Ishikawa (cell line): ENCODE measurements at regions not wholly inside any gene's neighbourhood (a gene's known extent, or its start where the extent isn't known, plus 50 kb on each side); places are given as distances from the start of the nearest gene placed in this dataset.

Source experiments
- CEBPB ChIP-seq: IDR thresholded peaks from 2 replicates; pipeline ENCODE4 v1.6.1; 2012
- CREB1 ChIP-seq: IDR thresholded peaks from 2 replicates; pipeline ENCODE4 v1.6.1; 2012; ENCODE audit warnings: low read depth
- EGR1 ChIP-seq: IDR thresholded peaks from 2 replicates; pipeline ENCODE4 v1.6.1; 2012
- EP300 ChIP-seq: IDR thresholded peaks from 2 replicates; pipeline ENCODE4 v1.6.1; 2012; ENCODE audit warnings: borderline replicate concordance
- FOXM1 ChIP-seq: IDR thresholded peaks from 2 replicates; pipeline ENCODE4 v1.6.1; 2012; ENCODE audit warnings: low read depth, borderline replicate concordance
- NFIC ChIP-seq: IDR thresholded peaks from 2 replicates; pipeline ENCODE4 v1.6.1; 2012
- RAD21 ChIP-seq: IDR thresholded peaks from 2 replicates; pipeline ENCODE4 v1.6.1; 2012; ENCODE audit warnings: low read depth
- TAF1 ChIP-seq: IDR thresholded peaks from 2 replicates; pipeline ENCODE4 v1.6.1; 2012; ENCODE audit warnings: low read depth, mild to moderate bottlenecking
- TCF12 ChIP-seq: IDR thresholded peaks from 2 replicates; pipeline ENCODE4 v1.6.1; 2012; ENCODE audit warnings: low read depth
- TEAD4 ChIP-seq: IDR thresholded peaks from 2 replicates; pipeline ENCODE4 v1.6.1; 2012
- YY1 ChIP-seq: IDR thresholded peaks from 2 replicates; pipeline ENCODE4 v1.6.1; 2012; ENCODE audit warnings: low read depth
- ZBTB7A ChIP-seq: IDR thresholded peaks from 2 replicates; pipeline ENCODE4 v1.6.1; 2012; ENCODE audit warnings: low read depth
- TF ChIP-seq, protein P1 (sequence below): IDR thresholded peaks from 2 replicates; pipeline ENCODE4 v1.6.1; 2012; ENCODE audit warnings: low read depth, mild to moderate bottlenecking
- TF ChIP-seq, protein P2 (sequence below): IDR thresholded peaks from 2 replicates; pipeline ENCODE4 v1.6.1; 2012
- TF ChIP-seq, protein P3 (sequence below): IDR thresholded peaks from 2 replicates; pipeline ENCODE4 v1.6.1; 2012

DNA sequence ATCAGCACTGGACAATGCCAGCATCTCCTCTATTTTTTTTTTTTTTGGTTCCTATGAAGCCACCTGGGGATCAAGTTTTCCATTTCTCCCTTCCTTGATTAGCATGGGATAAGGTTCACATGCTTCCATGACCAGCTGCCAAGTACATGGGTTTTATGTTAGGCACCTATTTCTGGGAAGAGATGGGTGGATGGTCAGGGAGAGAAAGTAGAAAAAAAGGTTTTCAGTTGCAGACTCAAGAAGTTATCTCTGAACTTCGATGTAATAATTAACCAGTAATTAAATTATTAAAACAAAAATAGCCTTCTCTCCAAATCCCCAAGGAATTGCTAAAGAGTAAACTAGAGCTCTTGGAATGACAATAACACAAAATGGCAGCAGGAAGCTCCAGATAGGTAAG is 164.9 kb upstream of the MAF start:
- TF ChIP-seq TEAD4: no peak
- no peak for TF ChIP-seq YY1
- TF ChIP-seq EP300: no peak
- TF ChIP-seq, protein P1, sequence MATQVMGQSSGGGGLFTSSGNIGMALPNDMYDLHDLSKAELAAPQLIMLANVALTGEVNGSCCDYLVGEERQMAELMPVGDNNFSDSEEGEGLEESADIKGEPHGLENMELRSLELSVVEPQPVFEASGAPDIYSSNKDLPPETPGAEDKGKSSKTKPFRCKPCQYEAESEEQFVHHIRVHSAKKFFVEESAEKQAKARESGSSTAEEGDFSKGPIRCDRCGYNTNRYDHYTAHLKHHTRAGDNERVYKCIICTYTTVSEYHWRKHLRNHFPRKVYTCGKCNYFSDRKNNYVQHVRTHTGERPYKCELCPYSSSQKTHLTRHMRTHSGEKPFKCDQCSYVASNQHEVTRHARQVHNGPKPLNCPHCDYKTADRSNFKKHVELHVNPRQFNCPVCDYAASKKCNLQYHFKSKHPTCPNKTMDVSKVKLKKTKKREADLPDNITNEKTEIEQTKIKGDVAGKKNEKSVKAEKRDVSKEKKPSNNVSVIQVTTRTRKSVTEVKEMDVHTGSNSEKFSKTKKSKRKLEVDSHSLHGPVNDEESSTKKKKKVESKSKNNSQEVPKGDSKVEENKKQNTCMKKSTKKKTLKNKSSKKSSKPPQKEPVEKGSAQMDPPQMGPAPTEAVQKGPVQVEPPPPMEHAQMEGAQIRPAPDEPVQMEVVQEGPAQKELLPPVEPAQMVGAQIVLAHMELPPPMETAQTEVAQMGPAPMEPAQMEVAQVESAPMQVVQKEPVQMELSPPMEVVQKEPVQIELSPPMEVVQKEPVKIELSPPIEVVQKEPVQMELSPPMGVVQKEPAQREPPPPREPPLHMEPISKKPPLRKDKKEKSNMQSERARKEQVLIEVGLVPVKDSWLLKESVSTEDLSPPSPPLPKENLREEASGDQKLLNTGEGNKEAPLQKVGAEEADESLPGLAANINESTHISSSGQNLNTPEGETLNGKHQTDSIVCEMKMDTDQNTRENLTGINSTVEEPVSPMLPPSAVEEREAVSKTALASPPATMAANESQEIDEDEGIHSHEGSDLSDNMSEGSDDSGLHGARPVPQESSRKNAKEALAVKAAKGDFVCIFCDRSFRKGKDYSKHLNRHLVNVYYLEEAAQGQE: no peak
- no peak for TF ChIP-seq ZBTB7A
- no peak for TF ChIP-seq NFIC
- TF ChIP-seq, protein P2, sequence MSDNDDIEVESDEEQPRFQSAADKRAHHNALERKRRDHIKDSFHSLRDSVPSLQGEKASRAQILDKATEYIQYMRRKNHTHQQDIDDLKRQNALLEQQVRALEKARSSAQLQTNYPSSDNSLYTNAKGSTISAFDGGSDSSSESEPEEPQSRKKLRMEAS: no peak
- no peak for TF ChIP-seq EGR1
- no peak for TF ChIP-seq FOXM1
- TF ChIP-seq, protein P3, sequence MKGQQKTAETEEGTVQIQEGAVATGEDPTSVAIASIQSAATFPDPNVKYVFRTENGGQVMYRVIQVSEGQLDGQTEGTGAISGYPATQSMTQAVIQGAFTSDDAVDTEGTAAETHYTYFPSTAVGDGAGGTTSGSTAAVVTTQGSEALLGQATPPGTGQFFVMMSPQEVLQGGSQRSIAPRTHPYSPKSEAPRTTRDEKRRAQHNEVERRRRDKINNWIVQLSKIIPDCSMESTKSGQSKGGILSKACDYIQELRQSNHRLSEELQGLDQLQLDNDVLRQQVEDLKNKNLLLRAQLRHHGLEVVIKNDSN: no peak

DNA sequence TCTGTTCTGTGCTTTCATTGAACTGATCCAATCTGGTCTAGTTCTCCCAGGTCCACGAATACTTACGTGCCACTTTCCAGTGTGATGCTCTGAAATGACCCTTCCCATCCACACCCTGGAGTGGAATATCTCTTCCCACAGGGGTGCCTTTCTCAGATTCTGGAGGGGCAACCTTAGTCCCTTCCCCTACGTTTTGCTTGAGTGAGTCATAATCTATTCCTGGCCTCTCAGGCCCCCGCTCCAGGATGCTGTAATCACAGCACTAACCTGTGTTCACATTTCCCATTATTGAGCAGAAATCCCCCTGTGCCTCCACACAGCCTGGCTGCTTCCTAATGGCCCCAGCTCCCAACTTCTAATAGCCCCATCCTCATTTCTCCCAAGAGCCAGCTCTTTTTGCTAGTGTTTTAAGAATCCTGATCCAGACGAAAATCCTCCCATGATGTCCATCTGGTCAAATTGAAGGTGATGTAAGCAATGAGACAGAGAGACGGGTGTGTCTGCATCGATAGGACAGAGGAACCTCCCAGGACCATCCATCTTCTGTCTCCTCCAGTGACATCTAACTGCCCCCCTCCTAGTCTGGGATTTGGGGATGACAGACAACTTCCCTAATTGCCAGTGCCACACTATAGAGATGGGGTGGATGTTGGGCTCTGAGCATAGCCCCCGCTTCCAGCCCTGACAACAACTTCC is 164.0 kb upstream of the MAF start:
- no peak for TF ChIP-seq TEAD4
- no peak for TF ChIP-seq CREB1
- no peak for TF ChIP-seq TCF12
- TF ChIP-seq EGR1: no peak
- no peak for TF ChIP-seq FOXM1
- TF ChIP-seq TAF1: no peak
- no peak for TF ChIP-seq RAD21
- TF ChIP-seq NFIC: no peak
- TF ChIP-seq, protein P1: no peak
- no peak for TF ChIP-seq YY1
- TF ChIP-seq CEBPB: no peak
- TF ChIP-seq, protein P2: no peak
- TF ChIP-seq EP300: no peak
- TF ChIP-seq ZBTB7A: no peak
- TF ChIP-seq, protein P3: no peak

DNA sequence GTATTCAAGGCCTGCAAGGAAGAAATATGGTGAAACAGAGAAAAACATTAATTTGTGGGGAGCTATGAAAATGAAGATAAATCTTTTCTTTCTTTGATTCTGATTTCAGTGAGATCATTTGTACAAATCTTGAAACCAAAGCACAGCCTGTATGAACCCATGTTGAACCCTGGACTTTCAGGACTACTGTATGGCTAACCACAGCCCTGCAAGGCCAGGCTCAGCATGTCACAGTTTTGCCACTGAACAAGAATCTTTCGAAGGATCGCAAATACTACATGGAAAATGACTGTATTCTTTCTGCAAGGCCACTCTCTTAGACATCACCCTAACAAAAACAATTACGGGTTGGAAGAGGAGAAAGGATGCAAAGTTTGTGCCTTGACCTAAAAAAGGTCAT is 161.7 kb upstream of the MAF start:
- no peak for TF ChIP-seq EP300
- TF ChIP-seq, protein P1: no peak
- no peak for TF ChIP-seq YY1
- TF ChIP-seq CEBPB: no peak
- TF ChIP-seq, protein P2: no peak
- no peak for TF ChIP-seq TCF12
- TF ChIP-seq RAD21: no peak
- no peak for TF ChIP-seq TEAD4
- no peak for TF ChIP-seq EGR1
- no peak for TF ChIP-seq ZBTB7A
- TF ChIP-seq CREB1: no peak
- TF ChIP-seq TAF1: no peak
- no peak for TF ChIP-seq NFIC
- TF ChIP-seq FOXM1: no peak
- TF ChIP-seq, protein P3: no peak
